HG03025 (cell line): ENCODE measurements at regions not wholly inside any gene's neighbourhood (a gene's known extent, or its start where the extent isn't known, plus 50 kb on each side); places are given as distances from the start of the nearest gene placed in this dataset.

Experiments used
- ATAC-seq: cut with Tn5 transposase; IDR thresholded peaks from one replicate; pipeline ENCODE4 v1.9.1; 2021; ENCODE audit warnings: mild to moderate bottlenecking, moderate library complexity; ENCODE audit not compliant: unreplicated experiment, low FRiP score

DNA sequence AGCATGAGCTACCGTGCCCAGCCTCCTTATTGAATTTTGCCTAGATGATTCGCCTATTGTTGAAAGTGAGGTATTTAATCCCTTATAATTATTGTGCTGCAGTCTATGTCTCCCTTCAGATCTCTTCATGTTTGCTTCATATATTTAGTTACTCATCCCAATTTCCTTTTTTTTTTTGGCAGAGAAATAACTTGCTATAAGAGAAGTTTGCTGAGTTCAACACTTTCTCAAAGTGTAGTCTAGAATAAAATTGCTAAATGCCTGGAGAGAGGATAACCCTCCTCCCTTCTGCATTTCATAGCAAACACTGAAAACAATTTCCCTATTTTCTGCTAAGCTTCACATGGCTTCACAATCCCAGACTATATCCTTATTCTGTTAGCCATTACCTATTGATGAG lies 136.6 kb upstream of the CD180 start:
- ATAC-seq: no peak

DNA sequence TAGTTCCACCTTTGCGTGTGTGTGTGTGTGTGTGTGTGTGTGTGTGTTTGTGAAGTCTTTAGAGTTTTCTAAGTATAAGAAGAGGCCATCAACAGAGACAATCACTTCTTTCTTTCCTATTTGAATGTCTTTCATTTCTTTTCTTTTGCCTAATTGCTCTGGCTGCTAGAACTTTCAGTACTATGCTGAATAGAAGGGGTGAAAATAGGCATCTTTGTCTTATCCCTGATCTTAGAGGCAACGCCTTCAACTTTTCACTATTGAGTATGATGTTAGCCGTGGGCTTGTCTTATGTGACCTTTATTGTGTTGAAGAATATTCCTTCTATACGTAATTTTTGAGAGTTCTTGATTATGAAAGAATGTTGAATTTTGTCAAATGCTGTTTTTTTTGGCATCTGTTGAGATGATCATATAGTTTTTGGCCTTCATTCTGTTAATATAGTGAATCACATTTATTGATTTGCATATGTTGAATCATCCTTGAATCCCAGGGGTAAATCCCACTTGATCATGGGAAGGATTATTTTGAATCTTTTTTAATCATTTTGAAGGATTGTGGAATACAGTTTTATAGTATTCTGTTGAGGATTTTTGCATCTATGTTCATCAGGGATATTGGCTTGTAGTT lies 134.8 kb upstream of the CD180 start:
- no peak for ATAC-seq

DNA sequence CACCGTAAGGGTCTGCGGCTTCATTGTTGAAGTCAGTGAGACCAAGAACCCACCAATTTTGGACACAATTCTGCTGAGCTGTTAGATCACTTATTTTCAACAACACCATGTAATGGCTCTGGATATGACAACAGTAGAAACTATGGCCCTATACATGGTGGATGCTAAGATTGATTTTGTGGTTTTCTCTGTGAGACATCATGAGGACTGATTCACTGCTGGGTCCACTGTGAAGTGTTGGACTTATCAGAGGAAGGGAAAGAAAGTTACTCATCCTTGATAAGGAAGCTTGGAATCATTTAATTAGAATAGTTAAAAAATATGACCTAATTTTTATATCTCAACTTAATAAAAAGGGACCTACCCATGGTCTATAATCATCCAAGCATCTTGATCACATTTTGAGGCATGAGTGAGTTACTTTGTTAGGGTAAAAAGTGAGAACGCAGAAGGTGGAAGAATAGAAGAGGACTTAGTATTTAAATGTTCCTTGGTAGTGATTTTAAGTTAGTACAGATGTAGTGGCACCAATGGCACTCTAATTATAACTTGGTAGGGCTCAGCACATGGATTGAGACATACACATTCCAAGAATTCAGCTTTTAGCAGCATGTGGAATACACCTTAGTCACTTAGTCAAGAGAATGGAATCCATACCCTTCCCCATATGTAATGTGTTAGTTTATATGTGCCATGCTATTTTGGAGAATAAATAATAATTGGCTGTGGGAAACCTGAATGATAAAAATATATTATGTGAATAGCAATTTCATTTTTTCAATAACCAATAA lies 123.5 kb upstream of the CD180 start:
- ATAC-seq: no peak

DNA sequence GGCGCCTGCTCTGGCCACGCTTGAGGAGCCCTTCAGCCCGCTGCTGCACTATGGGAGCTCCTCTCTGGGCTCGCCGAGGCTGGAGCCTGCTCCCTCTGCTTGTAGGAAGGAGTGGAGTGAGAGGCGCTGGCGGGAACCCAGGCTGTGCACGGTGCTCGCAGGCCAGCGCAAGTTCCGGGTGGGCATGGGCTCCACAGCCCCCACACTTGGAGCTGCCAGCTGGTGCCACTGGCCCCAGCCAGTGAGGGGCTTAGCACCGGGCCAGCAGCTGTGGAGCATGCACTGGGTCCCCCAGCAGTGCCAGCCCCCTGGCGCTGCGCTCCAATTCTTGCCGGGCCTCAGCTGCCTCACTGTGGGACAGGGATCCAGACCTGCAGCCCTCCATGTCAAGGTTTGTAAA lies 122.1 kb upstream of the CD180 start:
- ATAC-seq: no peak

DNA sequence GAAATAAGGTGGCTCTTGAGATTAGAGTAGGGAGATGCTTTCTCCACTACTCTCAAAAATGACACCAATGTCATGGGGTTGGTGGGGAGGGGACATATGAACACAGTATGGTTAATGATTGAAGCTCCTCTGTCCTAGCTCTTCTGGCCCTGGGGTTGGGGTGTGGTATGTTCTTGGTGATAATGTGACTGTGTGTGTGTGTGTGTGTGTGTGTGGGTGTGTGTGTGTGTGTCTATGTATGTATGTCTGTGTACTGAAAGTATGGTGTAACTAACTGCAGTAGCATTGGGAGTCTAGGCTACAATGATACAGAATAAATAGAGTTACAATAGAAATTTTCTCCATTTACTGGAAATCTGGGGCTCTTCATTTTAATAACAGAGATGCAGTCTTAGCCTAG lies 121.0 kb upstream of the CD180 start:
- no peak for ATAC-seq

DNA sequence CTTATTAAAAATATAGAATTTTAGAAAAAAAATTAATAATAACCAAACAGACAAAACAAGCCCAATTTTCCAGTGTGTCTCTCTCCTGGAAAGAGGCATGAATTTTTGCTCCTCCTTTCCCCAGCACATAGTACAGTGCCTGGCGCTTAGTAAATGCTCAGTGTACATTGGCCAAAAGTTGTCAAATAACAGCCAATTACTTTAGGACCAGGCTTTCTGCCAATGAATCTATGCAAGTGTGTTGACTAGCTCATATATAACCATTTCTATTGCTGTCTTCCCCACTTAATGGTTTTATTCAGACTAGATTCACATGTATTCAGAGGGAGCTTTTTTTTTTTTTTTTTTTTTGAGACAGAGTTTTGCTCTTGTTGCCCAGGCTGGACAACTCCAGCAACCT lies 120.1 kb upstream of the CD180 start:
- ATAC-seq: no peak

DNA sequence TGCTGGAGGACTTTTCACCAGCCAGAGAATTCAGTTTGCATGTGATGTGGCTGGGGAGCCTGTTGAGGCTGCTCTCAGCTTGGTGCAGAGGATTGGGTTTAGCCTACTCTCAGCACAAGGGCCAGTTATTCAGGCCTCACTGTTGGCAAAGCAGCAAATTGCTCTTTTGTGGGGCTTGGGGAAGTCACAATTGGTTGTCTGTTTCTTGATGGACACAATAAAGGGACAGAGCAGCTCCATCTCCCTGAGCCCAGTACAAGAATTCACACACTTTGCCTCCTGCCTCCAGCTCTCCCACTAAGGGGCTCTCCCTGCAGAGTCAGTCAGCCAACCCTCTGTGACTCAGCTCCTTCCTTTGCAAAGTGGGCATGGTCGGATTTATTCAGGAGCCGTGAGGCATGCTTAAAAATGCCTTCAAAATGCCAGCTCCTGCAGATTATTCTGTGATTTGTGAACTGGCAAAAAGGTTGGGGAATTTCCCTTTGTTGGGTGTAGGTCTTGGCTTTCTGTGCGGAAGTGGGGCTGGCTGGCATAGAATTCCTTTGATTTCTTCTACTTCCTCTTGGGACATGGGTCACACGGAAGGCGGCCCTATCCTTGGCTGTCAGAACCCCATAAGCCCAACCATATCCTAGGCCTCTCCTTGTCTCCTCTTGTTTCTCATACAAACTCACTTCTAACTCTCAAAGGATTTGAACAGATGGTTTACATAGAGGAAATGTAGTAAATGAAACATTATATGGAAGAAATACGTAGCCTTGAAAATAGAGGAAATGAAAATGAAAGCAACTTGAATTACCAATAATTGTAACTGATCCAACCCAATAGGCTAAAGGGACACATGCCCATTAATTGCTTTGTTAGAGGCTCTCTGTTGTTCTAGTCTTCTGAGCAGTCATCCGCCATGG lies 118.7 kb upstream of the CD180 start:
- ATAC-seq: no peak

DNA sequence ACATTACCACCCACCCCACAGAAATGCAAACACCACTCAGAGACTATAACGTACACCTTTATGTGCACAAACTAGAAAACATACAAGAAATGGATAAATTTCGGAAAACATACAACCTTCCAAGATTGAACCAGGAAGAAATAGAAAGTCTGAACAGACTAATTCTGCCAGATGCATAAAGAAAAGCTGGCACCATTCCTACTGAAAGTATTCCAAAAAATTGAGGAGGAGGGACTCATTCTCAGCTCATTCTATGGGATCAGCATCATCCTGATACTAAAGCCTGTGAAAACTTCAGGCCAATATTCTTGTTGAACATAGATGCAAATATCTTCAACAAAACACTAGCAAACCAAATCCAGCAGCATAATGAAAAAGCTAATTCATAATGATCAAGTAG lies 115.1 kb upstream of the CD180 start:
- no peak for ATAC-seq

DNA sequence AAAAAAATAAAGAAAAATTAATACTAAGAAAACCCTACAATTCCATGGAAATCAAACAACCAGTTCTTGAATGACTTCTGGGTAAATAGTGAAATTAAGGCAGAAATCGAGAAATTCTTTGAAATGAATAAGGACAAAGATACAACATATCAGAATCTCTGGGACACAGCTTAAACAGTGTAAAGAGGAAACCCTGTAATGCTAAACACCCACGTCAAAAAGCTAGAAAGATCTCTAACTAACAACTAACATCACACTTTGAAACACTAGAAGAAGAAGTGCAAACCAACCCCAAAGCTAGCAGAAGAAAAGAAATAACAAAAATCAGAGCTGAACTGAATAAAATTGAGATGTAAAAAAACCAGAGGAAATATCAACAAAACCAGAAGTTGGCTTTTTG lies 114.6 kb upstream of the CD180 start:
- no peak for ATAC-seq

DNA sequence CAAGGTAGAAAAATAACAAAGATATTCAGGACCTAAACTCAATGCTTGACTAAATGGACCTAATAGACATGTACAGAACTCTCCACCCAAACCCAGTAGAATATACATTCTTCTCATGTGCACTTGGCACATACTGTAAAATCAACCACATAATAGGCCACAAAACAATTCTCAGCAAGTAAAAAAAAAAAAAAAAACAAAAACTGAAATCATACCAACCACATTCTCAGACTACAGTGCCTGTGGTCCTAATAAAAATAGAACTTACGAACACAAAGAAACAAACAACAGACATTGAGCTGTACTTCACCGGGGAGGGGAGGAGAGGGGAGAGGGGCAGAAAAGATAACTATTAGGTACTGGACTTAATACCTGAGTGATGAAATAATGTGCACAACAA lies 114.1 kb upstream of the CD180 start:
- no peak for ATAC-seq

DNA sequence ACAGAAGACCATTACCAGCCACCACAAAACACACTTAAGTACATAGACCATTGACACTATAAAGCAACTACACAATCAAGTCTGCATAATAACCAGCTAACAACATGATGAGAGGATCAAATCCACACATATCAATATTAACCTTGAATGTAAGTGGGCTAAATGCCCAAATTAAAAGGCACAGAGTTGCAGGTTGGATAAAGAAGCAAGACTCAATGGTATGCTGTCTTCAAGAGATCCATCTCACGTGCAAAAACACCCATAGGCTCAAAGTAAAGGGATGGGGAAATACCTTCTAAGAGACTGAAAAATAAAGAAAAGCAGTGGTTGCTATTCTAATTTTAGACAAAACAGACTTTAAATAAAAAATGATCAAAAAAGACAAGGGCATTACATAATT lies 113.6 kb upstream of the CD180 start:
- no peak for ATAC-seq

DNA sequence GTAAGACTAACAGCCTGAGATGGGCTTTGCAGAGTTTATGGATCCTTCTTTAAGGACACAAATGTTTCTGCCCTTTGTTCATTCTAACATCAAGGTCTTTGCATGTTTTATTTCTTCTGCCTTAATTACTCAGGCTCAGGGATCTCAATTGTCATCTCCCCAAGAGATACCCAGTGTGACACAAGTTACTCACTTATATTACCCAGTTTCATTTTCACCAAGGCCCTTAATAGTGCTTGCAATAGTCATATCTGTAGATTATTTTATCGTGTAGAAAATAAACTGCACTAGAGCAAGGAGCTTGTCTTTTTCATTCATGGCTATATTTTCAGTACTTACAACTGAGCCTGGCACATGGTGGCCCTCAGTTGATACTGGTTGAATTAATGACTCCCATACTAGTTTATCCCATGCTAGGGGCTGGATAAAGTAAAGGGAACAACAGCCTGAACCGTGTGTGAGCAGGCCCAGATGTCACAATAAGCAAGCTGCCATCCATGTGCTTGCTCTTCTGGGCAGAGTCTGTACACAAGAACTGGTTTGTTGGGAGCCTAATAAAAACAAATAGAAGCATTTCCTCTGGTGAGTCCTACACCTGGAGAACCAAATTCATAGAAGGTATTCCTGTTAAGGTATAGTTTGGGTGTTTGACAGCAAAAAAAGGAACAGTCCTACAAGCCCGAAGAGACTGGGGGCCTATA lies 112.5 kb upstream of the CD180 start:
- no peak for ATAC-seq

DNA sequence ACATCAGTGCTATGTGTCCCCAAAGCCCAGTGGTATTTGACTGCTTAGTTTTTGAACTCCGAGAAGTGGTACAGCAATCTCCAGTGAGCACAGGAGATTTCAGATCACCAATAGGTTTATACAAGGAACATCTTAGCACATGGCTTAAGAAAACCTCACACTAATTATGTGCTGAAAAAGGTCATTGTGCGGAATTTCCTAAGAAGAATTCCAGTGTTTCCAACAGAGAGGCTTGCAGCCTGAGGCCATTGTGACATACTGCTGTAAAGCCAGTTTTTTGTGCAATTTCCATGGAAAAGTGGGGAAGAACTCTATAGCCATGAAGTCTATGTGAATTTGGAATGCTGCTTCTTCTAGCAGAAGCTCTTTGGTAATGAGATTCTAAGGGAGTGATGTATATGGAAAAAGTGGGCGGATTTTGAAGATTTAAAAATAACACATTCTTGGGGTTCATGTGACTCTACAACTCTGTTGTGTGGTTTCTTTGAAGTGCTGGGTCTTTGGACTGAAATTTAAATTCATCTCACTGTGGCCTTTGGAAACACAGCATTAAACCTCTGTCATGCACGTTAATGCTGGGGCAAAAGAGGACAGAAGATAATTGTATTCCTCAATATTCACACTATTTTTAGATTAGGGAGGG lies 110.5 kb upstream of the CD180 start:
- no peak for ATAC-seq

DNA sequence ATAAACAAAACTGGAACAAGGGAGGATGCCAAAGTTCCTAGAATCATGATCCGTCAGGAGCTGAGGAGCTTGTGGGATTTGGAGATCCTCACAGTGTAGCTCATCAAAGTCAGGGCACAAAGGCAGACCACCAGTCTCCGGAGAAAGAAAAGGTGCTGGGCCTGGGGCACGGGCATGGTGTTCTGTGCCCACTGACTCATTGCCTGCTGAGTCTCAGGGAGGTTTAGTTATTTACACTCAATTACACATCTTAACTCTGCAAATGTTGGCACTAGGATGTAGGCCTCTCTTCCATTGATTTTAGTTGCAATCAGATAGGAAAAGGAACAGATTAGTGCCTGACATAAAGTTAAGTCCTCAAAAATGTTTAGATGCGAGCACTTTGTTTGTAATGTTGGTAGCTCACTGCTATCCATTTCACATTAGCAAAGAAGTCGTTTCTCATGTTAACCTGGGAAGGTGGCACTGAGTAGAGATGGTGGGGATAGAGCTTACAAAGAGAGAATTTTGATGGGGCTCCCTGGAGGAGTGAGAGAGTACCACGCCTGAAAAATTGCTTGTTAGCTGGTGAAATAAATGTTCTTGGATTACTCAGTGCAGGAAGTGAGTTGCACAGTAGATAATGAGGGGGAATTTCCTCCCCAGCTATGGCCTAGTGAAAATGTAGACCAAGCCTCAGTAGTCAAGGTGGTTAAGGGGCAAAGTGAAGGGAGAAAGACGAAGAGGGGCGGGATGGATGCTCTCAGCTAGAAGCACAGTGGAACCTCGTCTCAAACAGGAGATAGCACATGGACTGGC lies 109.5 kb upstream of the CD180 start:
- ATAC-seq: no peak

DNA sequence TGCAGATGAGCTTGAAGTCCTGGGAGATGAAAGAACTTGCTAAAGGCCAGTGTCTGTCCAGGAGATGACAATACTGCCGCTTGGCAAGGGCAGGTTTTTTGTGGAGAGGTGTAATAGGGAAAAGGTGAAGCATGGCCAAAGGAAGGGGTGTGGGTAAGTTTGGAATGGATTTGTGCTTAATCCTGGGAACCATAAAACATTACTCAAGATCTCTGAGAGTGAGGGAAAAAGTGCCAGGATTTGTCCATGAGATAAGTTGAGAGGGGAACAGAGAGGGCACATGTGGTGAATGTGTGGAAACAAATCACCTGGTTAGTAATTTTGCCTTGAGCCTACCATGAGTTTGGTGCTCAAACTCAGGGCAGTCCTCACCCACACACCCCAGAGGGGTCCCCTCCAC lies 108.8 kb upstream of the CD180 start:
- no peak for ATAC-seq

DNA sequence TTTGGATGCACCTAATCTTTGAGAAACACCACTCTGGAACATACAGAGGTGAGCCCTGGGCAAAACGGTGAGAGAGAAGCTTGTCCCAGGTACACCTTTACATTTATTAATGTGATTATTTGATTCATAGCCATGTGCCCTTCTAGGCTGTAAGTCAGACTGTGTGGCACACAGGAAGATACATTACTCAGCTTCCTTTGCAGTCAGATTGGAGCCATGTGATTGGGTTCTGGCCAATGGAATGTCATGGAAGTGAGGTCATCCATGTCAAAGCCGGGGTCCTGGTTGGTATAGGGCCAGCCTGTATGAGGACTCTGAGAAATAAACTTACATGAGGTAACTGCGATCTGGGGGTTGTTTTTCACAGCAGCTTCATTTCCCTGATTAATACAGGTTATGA lies 106.8 kb upstream of the CD180 start:
- ATAC-seq: no peak

DNA sequence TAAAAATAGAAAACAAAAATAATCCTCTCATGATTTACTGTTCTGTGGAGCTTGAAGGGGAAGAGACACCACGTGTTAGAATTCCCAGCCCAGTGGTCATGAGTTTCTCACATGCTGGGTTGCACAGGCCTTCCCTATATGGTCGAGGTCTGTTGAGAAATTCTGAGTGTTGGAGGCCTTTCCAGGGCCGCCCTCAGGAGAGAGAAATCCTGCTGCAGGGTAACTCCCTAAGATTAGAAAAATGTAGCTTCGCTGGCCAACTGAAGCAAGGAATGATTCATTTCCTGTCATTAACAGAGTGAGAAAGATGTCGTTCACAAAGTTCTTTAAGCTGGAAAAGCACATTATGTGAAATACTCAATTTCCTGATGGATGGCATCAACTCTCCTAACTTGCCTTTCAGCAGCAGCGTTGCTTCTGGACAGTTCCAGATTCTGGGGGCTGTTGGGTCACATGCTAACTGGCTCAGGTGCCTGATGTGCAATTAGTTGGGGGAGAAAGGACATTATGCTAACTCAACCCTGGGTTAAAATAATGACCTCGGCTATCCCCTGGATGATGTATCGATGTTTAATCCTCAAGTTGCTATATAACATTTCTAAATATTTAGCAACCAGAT lies 104.8 kb upstream of the CD180 start:
- ATAC-seq: no peak

DNA sequence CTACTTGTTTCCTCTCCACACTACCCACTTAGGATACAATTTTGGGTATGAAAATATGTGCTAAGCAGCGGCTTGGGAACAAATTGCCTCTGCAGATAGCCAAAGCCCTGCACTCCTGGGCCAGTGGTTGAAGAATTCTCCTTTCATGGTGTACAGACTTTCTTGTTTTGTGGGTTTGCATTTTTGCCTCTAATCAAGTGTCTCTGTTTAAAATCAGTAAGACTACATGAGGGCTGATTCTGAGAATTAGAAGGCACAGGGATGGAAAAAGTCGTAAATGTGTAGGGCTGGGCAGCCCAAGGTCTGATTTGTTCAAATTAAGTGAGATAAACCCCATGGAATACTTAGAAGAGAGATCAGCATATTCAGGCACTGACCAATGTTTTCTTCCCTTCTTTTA lies 103.7 kb upstream of the CD180 start:
- ATAC-seq: no peak

DNA sequence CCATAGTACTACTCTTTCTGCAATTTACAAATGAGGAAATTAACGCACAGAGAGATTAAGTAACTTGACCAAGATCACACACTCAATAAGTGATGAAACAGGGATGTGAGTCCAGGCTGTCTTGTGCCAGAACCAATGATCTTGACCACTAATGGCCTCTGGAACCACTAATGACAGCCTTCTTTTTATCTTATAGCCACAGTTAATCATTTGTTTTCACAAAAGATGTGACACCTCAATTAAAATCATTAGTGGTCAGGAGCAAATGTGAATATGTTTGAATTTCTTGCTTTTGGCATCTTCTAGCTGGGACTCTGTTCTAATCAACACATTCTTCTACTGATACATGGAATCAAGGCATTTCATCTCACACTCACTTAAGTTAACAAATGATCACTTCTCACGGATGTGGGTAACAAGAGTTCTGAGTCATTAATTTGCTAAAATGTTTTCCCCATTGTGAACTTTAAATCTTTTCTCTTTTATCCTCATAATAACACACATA lies 102.7 kb upstream of the CD180 start:
- ATAC-seq: no peak
